GM12865 (cell line): ENCODE measurements at regions not wholly inside any gene's neighbourhood (a gene's known extent, or its start where the extent isn't known, plus 50 kb on each side); places are given as distances from the start of the nearest gene placed in this dataset.

Experiments
- DNase-seq: peaks from one replicate; pipeline ENCODE4 v3.0.0; 2010; ENCODE audit warnings: low read depth
- H3K4me3 ChIP-seq: 2 replicates; pipeline ENCODE4 v1.5.1; 2011; ENCODE audit warnings: mild to moderate bottlenecking, low read depth, low read length, control low read depth
- TF ChIP-seq, protein P1 (sequence below): IDR thresholded peaks from 2 replicates; pipeline ENCODE4 v1.5.1; 2011; ENCODE audit warnings: low read length, control low read depth, low read depth, inconsistent platforms; ENCODE audit not compliant: insufficient read depth; ENCODE audit errors: missing control alignments

DNA sequence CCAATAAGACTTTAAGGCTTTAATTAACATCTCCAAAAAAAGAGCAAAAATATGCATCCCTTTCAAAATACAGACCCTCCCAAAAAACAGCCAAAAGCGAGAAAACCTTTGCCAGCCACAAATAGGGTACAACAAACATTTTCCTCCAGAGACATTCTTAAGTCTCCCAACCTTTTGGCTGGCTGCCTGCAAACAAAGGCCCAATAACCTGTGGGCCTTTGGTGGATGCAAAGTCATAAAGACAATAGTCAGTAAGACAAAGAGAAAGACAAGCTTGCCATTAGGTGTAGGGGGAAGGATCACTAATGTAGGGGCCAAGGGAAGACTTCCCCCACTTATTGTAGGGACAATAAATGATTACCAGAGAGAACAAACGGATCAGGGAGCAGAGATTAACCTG is 215.5 kb upstream of the ZFP42 start:
- DNase-seq, result no peak
- TF ChIP-seq, protein P1, sequence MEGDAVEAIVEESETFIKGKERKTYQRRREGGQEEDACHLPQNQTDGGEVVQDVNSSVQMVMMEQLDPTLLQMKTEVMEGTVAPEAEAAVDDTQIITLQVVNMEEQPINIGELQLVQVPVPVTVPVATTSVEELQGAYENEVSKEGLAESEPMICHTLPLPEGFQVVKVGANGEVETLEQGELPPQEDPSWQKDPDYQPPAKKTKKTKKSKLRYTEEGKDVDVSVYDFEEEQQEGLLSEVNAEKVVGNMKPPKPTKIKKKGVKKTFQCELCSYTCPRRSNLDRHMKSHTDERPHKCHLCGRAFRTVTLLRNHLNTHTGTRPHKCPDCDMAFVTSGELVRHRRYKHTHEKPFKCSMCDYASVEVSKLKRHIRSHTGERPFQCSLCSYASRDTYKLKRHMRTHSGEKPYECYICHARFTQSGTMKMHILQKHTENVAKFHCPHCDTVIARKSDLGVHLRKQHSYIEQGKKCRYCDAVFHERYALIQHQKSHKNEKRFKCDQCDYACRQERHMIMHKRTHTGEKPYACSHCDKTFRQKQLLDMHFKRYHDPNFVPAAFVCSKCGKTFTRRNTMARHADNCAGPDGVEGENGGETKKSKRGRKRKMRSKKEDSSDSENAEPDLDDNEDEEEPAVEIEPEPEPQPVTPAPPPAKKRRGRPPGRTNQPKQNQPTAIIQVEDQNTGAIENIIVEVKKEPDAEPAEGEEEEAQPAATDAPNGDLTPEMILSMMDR, result no peak
- H3K4me3 ChIP-seq, result no peak overlapping the region

DNA sequence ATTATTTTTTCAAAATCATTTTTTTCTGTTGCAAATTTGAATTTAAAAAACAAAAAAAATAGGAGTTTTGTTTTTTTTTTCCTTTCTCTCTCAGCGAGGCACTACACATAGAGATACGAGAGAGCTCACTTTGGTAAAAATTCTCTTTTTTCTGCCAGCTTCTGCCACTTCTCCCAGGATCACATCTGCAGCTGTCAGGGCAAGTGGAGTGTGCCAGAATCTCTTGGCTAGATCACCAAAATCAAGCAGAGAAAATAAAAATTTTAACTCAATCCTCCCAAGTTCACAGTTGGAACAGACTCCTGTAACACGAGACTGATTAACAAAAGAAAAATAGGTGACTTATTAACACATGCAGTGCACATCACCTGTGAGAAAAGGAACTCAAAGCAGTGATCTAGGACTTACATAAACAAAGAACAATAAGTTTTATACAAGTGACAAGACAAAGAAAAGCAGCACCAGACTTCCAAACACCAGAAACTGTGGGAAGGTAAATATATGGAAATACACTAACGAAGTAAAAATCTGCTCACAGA is 213.2 kb upstream of the ZFP42 start:
- no peak for DNase-seq
- TF ChIP-seq, protein P1, result no peak
- H3K4me3 ChIP-seq, result no peak overlapping the region

DNA sequence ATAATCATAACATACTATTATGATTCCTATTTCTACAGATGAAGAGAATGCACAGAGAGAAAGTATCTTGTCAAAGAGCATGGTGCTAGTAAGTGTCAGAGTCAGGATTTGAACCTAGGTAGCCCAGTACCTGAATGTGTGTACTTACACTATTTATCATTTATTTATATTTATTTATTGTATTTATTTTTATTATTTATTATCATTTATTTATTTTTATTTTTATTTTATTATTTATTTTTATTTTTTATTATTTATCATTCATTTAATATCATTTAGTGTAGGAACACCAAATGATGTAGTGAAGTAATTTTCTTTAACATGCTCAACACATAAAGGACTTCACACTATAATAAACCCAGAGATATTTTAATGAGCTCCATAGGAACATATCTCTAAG is 209.4 kb upstream of the ZFP42 start:
- TF ChIP-seq, protein P1, result no peak
- no peak for DNase-seq
- no peak overlapping the region for H3K4me3 ChIP-seq

DNA sequence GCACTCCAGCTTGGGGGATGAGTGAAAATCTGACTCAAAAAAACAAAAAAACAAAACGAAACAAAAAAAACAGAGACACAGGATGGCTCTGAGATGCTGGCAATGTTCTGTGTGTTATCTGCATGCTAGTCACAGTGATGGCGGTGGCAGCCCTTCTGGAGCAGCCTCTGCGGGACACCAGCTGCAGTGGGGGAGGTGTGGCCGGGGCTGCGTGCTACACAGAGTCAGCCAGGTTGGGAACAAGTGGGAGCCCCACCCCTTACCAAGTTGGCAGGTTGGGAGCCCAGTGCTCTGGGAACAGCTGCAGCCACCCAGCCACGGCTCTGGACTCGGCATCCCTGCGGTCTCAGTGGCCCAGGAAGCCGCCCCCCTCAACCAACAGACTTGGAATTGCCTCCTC is 206.5 kb upstream of the ZFP42 start:
- TF ChIP-seq, protein P1, result no peak
- DNase-seq, result no peak
- H3K4me3 ChIP-seq, result no peak overlapping the region

DNA sequence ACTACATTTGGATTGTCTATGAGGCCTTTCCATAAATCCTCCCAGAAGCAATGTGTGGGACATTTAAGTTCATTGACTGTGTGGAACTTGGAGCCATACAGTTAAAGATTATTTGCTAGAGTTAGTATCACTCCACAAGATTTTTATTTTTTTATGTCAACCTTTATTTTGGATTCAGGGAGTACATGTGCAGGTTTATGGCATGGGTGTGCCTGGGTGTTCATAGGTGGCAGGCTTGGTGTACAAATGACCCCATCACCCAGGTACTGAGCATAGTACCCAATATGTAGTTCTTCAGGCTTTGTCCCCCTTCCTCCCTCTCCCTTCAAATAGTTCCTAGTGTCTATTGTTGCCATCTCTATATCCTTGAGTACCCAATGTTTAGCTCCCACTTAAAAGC is 199.8 kb upstream of the ZFP42 start:
- no peak overlapping the region for H3K4me3 ChIP-seq
- TF ChIP-seq, protein P1, result no peak
- no peak for DNase-seq

DNA sequence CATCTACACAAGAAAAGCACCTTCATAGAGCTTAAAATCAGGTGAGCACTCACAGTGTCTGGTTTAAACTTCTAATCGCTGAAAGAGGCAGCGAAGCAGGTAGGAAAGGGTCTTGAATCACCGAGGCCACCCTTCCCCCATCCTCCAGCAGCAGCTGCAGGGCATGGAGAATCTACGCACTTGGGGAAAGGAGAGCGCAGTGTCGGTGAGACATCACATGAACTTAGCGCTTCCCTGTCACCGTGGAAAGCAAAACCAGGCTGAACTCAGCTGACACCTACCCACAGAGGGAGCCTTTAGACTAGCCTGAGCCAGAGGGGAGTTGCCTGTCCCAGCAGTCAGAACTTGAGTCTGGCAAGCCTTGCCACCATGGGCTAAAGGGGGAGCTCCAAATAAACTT is 197.2 kb upstream of the ZFP42 start:
- H3K4me3 ChIP-seq, result no peak overlapping the region
- DNase-seq, result no peak
- TF ChIP-seq, protein P1, result no peak

DNA sequence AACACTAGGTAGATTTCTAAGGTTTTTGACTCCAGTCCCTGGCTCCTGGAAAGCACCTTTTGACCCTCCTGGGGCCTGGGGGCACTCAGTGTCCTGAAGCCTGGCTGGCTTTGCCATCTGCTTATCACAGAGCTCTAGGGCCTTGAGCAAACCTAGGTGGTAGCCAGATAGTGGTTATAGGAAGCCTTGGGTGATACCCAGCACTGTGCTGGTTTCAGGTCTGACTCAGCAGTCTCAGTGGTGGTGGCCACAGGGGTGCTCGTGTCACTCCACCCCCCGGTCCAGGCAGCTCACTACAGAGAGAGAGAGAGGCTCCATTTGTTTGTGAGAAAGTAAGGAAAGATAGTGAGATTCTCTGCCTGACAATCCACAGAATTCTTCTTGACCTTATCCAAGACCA is 195.8 kb upstream of the ZFP42 start:
- no peak for DNase-seq
- TF ChIP-seq, protein P1, result no peak

More for the DNA sequence above, 195.8 kb upstream of the ZFP42 start:
- no peak overlapping the region for H3K4me3 ChIP-seq
